ENCODE measurements at regions not wholly inside any gene's neighbourhood (a gene's known extent, or its start where the extent isn't known, plus 50 kb on each side); places are given as distances from the start of the nearest gene placed in this dataset.

DNA sequence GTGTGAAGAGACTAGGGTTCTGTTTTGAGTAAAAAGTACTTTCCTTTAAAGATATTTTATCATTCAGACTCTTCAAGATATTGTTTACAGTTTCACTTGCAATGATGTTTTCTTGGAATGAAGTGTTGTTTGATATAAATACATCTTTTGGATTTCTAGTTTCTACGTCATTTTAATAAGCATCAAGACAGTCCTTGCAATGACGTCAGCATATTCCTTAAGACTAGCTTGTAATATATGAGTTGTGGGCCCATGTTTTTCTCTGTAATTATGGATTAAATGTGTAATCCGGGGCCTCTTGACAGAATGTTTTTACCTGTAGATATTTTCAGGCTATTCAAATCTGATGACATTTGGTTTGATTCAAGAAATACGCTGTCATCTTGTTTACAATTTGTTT, 66.1 kb downstream of the RBMX2 start:
- Mint-ChIP-seq H3K36me3 (ENCODE audit: insufficient read depth, unreplicated experiment) (no peaks in the 10 kb centered on the region), H3K4me3 (ENCODE audit: unreplicated experiment) (no peak overlapping the region), H3K4me1 (ENCODE audit: low read depth, unreplicated experiment) (no peaks in the 10 kb centered on the region), H3K27ac (ENCODE audit: unreplicated experiment) (no peak overlapping the region), H3K9me3 (ENCODE audit: unreplicated experiment) (no peaks in the 10 kb centered on the region), H3K27me3 (ENCODE audit: insufficient read depth, unreplicated experiment) (peaks cover 6% of the 10 kb centered on the region)
- no peaks in the 10 kb centered on the region for H3K4me1 ChIP-seq
- H3K4me3 ChIP-seq (ENCODE audit: low read depth, low read length) = no peak overlapping the region
- TF ChIP-seq, protein P1, sequence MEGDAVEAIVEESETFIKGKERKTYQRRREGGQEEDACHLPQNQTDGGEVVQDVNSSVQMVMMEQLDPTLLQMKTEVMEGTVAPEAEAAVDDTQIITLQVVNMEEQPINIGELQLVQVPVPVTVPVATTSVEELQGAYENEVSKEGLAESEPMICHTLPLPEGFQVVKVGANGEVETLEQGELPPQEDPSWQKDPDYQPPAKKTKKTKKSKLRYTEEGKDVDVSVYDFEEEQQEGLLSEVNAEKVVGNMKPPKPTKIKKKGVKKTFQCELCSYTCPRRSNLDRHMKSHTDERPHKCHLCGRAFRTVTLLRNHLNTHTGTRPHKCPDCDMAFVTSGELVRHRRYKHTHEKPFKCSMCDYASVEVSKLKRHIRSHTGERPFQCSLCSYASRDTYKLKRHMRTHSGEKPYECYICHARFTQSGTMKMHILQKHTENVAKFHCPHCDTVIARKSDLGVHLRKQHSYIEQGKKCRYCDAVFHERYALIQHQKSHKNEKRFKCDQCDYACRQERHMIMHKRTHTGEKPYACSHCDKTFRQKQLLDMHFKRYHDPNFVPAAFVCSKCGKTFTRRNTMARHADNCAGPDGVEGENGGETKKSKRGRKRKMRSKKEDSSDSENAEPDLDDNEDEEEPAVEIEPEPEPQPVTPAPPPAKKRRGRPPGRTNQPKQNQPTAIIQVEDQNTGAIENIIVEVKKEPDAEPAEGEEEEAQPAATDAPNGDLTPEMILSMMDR (IDR thresholded peaks at IDR 0.05; ENCODE audit: insufficient read depth in 1 of 2, low read depth in 1 of 2, low read length in 1 of 2, severe bottlenecking in 1 of 2, unreplicated experiment in 1 of 2) = no peak
- H3K36me3 ChIP-seq (ENCODE audit: control insufficient read depth, insufficient read depth, low read length) = no peaks in the 10 kb centered on the region
- intact Hi-C loops (cut with micrococcal nuclease; ENCODE audit: unreplicated experiment) = no loop called here
- DNase-seq = no peak
- no TSS peak for BruUV-seq (replicated peaks)
- ChIA-PET CTCF (no interaction called here), POLR2A (no interaction called here)
- no peaks in the 10 kb centered on the region for H3K27me3 ChIP-seq (replicated peaks; ENCODE audit: control insufficient read depth, insufficient read depth, low read length)
- H3K9me3 ChIP-seq = no peaks in the 10 kb centered on the region

DNA sequence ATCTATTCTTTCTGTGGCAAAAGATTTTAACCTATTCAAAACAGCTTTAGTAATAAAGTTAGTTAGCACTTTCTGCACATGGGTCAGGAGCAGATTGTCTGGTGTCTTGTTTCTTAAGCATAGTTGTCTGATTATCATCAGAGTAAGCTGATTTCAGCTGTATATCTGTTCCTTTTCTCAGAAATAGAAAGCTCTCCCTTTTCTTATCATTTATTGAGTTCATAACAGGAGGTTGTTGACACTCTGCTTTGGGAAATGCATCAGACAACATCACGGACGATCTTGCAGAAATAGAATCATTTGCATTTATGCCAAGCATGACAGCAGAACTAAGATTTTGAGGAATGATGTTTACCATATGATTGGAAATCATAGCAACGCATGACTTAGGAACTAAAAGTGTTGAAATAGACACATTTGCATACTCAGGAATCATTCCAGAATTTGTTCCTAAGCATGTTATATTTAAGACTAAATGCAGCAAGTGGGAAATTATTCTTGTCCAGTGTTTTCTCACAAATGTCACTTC, 66.7 kb downstream of the RBMX2 start:
- BruUV-seq (replicated peaks) = no TSS peak
- POLR2A ChIA-PET = no interaction called here
- Mint-ChIP-seq H3K27me3 (ENCODE audit: insufficient read depth, unreplicated experiment) (peaks cover 6% of the 10 kb centered on the region), H3K4me3 (ENCODE audit: unreplicated experiment) (no peak overlapping the region), H3K27ac (ENCODE audit: unreplicated experiment) (no peak overlapping the region), H3K9me3 (ENCODE audit: unreplicated experiment) (no peaks in the 10 kb centered on the region), H3K4me1 (ENCODE audit: low read depth, unreplicated experiment) (no peaks in the 10 kb centered on the region), H3K36me3 (ENCODE audit: insufficient read depth, unreplicated experiment) (no peaks in the 10 kb centered on the region)
- no peaks in the 10 kb centered on the region for H3K9me3 ChIP-seq
- TF ChIP-seq, protein P1 (IDR thresholded peaks at IDR 0.05; ENCODE audit: insufficient read depth in 1 of 2, low read depth in 1 of 2, low read length in 1 of 2, severe bottlenecking in 1 of 2, unreplicated experiment in 1 of 2) = no peak
- no peak for DNase-seq
- H3K36me3 ChIP-seq (ENCODE audit: control insufficient read depth, insufficient read depth, low read length) = no peaks in the 10 kb centered on the region
- H3K27me3 ChIP-seq (replicated peaks; ENCODE audit: control insufficient read depth, insufficient read depth, low read length) = no peaks in the 10 kb centered on the region
- CTCF ChIA-PET = no interaction called here
- no peaks in the 10 kb centered on the region for H3K4me1 ChIP-seq
- intact Hi-C loops (cut with micrococcal nuclease; ENCODE audit: unreplicated experiment) = no loop called here
- H3K4me3 ChIP-seq (ENCODE audit: low read depth, low read length) = no peak overlapping the region

DNA sequence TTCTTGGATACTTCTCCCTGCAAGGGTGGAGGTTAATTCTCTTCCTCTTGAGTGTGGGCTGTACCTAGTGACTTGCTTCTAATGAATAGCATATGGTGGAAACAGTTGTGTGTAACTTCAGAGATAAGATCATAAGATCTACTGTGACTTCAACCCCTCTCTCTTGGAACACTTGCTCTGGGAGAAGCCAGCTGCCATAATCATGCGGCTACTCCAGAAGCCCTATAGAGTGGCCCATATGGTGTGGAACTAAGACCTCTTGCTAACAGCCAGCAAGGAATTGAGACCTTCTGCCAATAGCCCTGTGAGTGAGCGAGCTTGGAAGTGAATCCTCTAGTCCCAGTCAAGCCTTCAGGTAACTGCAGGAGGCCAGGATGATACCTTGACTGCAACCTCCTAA, 81.1 kb downstream of the RBMX2 start:
- BruUV-seq (replicated peaks) = no TSS peak
- Mint-ChIP-seq H3K4me1 (ENCODE audit: low read depth, unreplicated experiment) (no peaks in the 10 kb centered on the region), H3K36me3 (ENCODE audit: insufficient read depth, unreplicated experiment) (no peaks in the 10 kb centered on the region), H3K27me3 (ENCODE audit: insufficient read depth, unreplicated experiment) (peaks cover 3% of the 10 kb centered on the region), H3K9me3 (ENCODE audit: unreplicated experiment) (no peaks in the 10 kb centered on the region), H3K27ac (ENCODE audit: unreplicated experiment) (no peak overlapping the region), H3K4me3 (ENCODE audit: unreplicated experiment) (no peak overlapping the region)
- H3K4me3 ChIP-seq (ENCODE audit: low read depth, low read length) = no peak overlapping the region
- TF ChIP-seq, protein P1 (IDR thresholded peaks at IDR 0.05; ENCODE audit: insufficient read depth in 1 of 2, low read depth in 1 of 2, low read length in 1 of 2, severe bottlenecking in 1 of 2, unreplicated experiment in 1 of 2) = no peak
- ChIA-PET CTCF (no interaction called here), POLR2A (no interaction called here)
- H3K27me3 ChIP-seq (replicated peaks; ENCODE audit: control insufficient read depth, insufficient read depth, low read length) = no peaks in the 10 kb centered on the region
- intact Hi-C loops (cut with micrococcal nuclease; ENCODE audit: unreplicated experiment) = no loop called here
- no peak for DNase-seq
- H3K36me3 ChIP-seq (ENCODE audit: control insufficient read depth, insufficient read depth, low read length) = no peaks in the 10 kb centered on the region
- no peaks in the 10 kb centered on the region for H3K9me3 ChIP-seq
- no peaks in the 10 kb centered on the region for H3K4me1 ChIP-seq
